Occipital lobe (tissue), 1 donor: ENCODE measurements at regions not wholly inside any gene's neighbourhood (a gene's known extent, or its start where the extent isn't known, plus 50 kb on each side); places are given as distances from the start of the nearest gene placed in this dataset.
"Not testable (repeated sequence)": the region's sequence is repeated elsewhere in the genome, so short reads cannot be mapped to it uniquely, and the experiment has no call there.

ENCODE experiments used
- DNase-seq: peaks from one replicate; lab custom pipeline; 2025; lab: John Stamatoyannopoulos, UW

GRCh38 chr4:114087596-114088230 is 108.3 kb upstream of the ARSJ start:
- DNase-seq = no peak

- no peak for DNase-seq
Observed at GRCh38 chr4:114088481-114088880, 109.0 kb upstream of the ARSJ start.

GRCh38 chr4:114091546-114091945 is 112.1 kb upstream of the ARSJ start:
- no peak for DNase-seq

- no peak for DNase-seq
Observed at GRCh38 chr4:114093221-114093715, 113.8 kb upstream of the ARSJ start.

- no peak for DNase-seq
Observed at GRCh38 chr4:114100288-114101031, 121.0 kb upstream of the ARSJ start.

GRCh38 chr4:114103908-114104307 is 124.5 kb upstream of the ARSJ start:
- DNase-seq = no peak

GRCh38 chr4:114108869-114109268 is 129.4 kb upstream of the ARSJ start:
- no peak for DNase-seq

GRCh38 chr4:114109776-114110175 is 130.3 kb upstream of the ARSJ start:
- DNase-seq = no peak

GRCh38 chr4:114115526-114115925 is 136.1 kb upstream of the ARSJ start:
- no peak for DNase-seq

GRCh38 chr4:114116861-114117260 is 137.4 kb upstream of the ARSJ start:
- DNase-seq = no peak

- DNase-seq = no peak
Observed at GRCh38 chr4:114121221-114121620, 141.8 kb upstream of the ARSJ start.

- DNase-seq = no peak
Observed at GRCh38 chr4:114132199-114132598, 152.8 kb upstream of the ARSJ start.

- DNase-seq = no peak
Observed at GRCh38 chr4:114132830-114133229, 153.4 kb upstream of the ARSJ start.

- DNase-seq = no peak
Observed at GRCh38 chr4:114136069-114136468, 156.6 kb upstream of the ARSJ start.

- no peak for DNase-seq
Observed at GRCh38 chr4:114137984-114138383, 158.5 kb upstream of the ARSJ start.

GRCh38 chr4:114146947-114147618 is 167.6 kb upstream of the ARSJ start:
- DNase-seq = no peak

- DNase-seq = not testable (repeated sequence)
Observed at GRCh38 chr4:114147619-114148208, 168.3 kb upstream of the ARSJ start.

GRCh38 chr4:114148372-114149070 is 169.1 kb upstream of the ARSJ start:
- not testable (repeated sequence) for DNase-seq

- no peak for DNase-seq
Observed at GRCh38 chr4:114156371-114156770, 176.9 kb upstream of the ARSJ start.

- DNase-seq = no peak
Observed at GRCh38 chr4:114161809-114162208, 182.4 kb upstream of the ARSJ start.

- no peak for DNase-seq
Observed at GRCh38 chr4:114163051-114163450, 183.6 kb upstream of the ARSJ start.
